Activated CD4-positive, alpha-beta T cell treated with anti-CD3 and anti-CD28 coated beads, Interleukin-2, amount 10 ng/mL, durations not matched to agents 24 days and 14 days (primary cell): ENCODE measurements at regions not wholly inside any gene's neighbourhood (a gene's known extent, or its start where the extent isn't known, plus 50 kb on each side); places are given as distances from the start of the nearest gene placed in this dataset.
A peak's percentile ranks its signal among the peaks of the same experiment; 100 is the strongest.
"Not testable (repeated sequence)": the region's sequence is repeated elsewhere in the genome, so short reads cannot be mapped to it uniquely, and the experiment has no call there.

Experiments used
- DNase-seq: peaks from one replicate; pipeline ENCODE4 v3.0.0; 2022
- H3K27ac Mint-ChIP-seq: one replicate; pipeline ENCODE4 v1.8.0; 2022; ENCODE audit warnings: mild to moderate bottlenecking, mixed read lengths
- H3K27me3 Mint-ChIP-seq: one replicate; pipeline ENCODE4 v1.8.0; 2022; ENCODE audit warnings: mixed read lengths
- H3K36me3 Mint-ChIP-seq: one replicate; pipeline ENCODE4 v1.8.0; 2022; ENCODE audit warnings: low read depth, mild to moderate bottlenecking, mixed read lengths
- H3K4me1 Mint-ChIP-seq: one replicate; pipeline ENCODE4 v1.8.0; 2021; ENCODE audit warnings: mixed read lengths
- H3K4me3 Mint-ChIP-seq: one replicate; pipeline ENCODE4 v1.8.0; 2022; ENCODE audit warnings: mild to moderate bottlenecking, moderate library complexity, mixed read lengths
- H3K9me3 Mint-ChIP-seq: one replicate; pipeline ENCODE4 v1.8.0; 2021; ENCODE audit warnings: mixed read lengths
- intact Hi-C: fragments of 100-400 bp; cut with micrococcal nuclease; formaldehyde crosslinking; loops from one replicate; pipeline ENCODE4 v1.15.1; 2023

GRCh38 chr15:22616976-22617375 is 158.3 kb downstream of the GOLGA6L22 start:
- H3K27ac Mint-ChIP-seq, H3K4me1 Mint-ChIP-seq, H3K9me3 Mint-ChIP-seq, H3K4me3 Mint-ChIP-seq, intact Hi-C loops, DNase-seq, H3K27me3 Mint-ChIP-seq, H3K36me3 Mint-ChIP-seq: not testable (repeated sequence)

- H3K4me1 Mint-ChIP-seq, H3K36me3 Mint-ChIP-seq, H3K9me3 Mint-ChIP-seq, DNase-seq, H3K27ac Mint-ChIP-seq, intact Hi-C loops, H3K27me3 Mint-ChIP-seq, H3K4me3 Mint-ChIP-seq: not testable (repeated sequence)
These were observed 154.7 kb upstream of the NIPA1 start for GRCh38 chr15:22631789-22632188.

GRCh38 chr15:22639983-22640382 is 146.5 kb upstream of the NIPA1 start:
- DNase-seq, H3K4me3 Mint-ChIP-seq, H3K27ac Mint-ChIP-seq, intact Hi-C loops, H3K4me1 Mint-ChIP-seq, H3K36me3 Mint-ChIP-seq, H3K9me3 Mint-ChIP-seq: not testable (repeated sequence)
- H3K27me3 Mint-ChIP-seq = peaks cover 18% of the 10 kb centered on the region

GRCh38 chr15:22649458-22649857 is 137.0 kb upstream of the NIPA1 start:
- peaks cover 34% of the 10 kb centered on the region for H3K27me3 Mint-ChIP-seq
- H3K4me3 Mint-ChIP-seq, intact Hi-C loops, H3K4me1 Mint-ChIP-seq, DNase-seq, H3K27ac Mint-ChIP-seq, H3K36me3 Mint-ChIP-seq, H3K9me3 Mint-ChIP-seq: not testable (repeated sequence)

- H3K27me3 Mint-ChIP-seq = peaks cover 32% of the 10 kb centered on the region
- H3K4me3 Mint-ChIP-seq, intact Hi-C loops, H3K36me3 Mint-ChIP-seq, H3K9me3 Mint-ChIP-seq, H3K27ac Mint-ChIP-seq, DNase-seq, H3K4me1 Mint-ChIP-seq: not testable (repeated sequence)
These were observed 135.3 kb upstream of the NIPA1 start for GRCh38 chr15:22651179-22651578.

- H3K27me3 Mint-ChIP-seq = peaks cover 26% of the 10 kb centered on the region
- intact Hi-C loops, H3K36me3 Mint-ChIP-seq, H3K27ac Mint-ChIP-seq, H3K4me1 Mint-ChIP-seq, H3K4me3 Mint-ChIP-seq, H3K9me3 Mint-ChIP-seq: not testable (repeated sequence)
- peak; percentile 75 for DNase-seq
These were observed 122.0 kb upstream of the NIPA1 start for GRCh38 chr15:22664294-22665058.

GRCh38 chr15:22665059-22665702 is 121.3 kb upstream of the NIPA1 start:
- H3K36me3 Mint-ChIP-seq, intact Hi-C loops, H3K4me1 Mint-ChIP-seq, H3K9me3 Mint-ChIP-seq: not testable (repeated sequence)
- Mint-ChIP-seq H3K27me3 (peaks cover 25% of the 10 kb centered on the region), H3K4me3 (peak overlapping the region; percentile 76), H3K27ac (peak overlapping the region; percentile 79)
- peak; percentile 65 for DNase-seq

- H3K4me1 Mint-ChIP-seq, H3K9me3 Mint-ChIP-seq, H3K36me3 Mint-ChIP-seq, intact Hi-C loops: not testable (repeated sequence)
- H3K27ac Mint-ChIP-seq = peak overlapping the region; percentile 79
- DNase-seq = peak; percentile 73
- peak overlapping the region; percentile 76 for H3K4me3 Mint-ChIP-seq
- peaks cover 23% of the 10 kb centered on the region for H3K27me3 Mint-ChIP-seq
These were observed 120.7 kb upstream of the NIPA1 start for GRCh38 chr15:22665711-22666110.

GRCh38 chr15:22684786-22685185 is 101.7 kb upstream of the NIPA1 start:
- DNase-seq, H3K36me3 Mint-ChIP-seq, intact Hi-C loops, H3K27ac Mint-ChIP-seq, H3K4me1 Mint-ChIP-seq, H3K4me3 Mint-ChIP-seq, H3K9me3 Mint-ChIP-seq, H3K27me3 Mint-ChIP-seq: not testable (repeated sequence)

GRCh38 chr15:22699881-22700280 is 86.6 kb upstream of the NIPA1 start:
- intact Hi-C loops, H3K4me1 Mint-ChIP-seq, H3K27ac Mint-ChIP-seq, H3K36me3 Mint-ChIP-seq, H3K9me3 Mint-ChIP-seq, H3K27me3 Mint-ChIP-seq, H3K4me3 Mint-ChIP-seq, DNase-seq: not testable (repeated sequence)

GRCh38 chr15:22710831-22711341 is 75.6 kb upstream of the NIPA1 start:
- H3K4me1 Mint-ChIP-seq, DNase-seq, H3K36me3 Mint-ChIP-seq, H3K9me3 Mint-ChIP-seq, intact Hi-C loops, H3K4me3 Mint-ChIP-seq, H3K27ac Mint-ChIP-seq: not testable (repeated sequence)
- H3K27me3 Mint-ChIP-seq = peaks cover 32% of the 10 kb centered on the region

- H3K27me3 Mint-ChIP-seq = peaks cover 45% of the 10 kb centered on the region
- H3K4me1 Mint-ChIP-seq, H3K36me3 Mint-ChIP-seq, intact Hi-C loops, DNase-seq, H3K4me3 Mint-ChIP-seq, H3K27ac Mint-ChIP-seq, H3K9me3 Mint-ChIP-seq: not testable (repeated sequence)
These were observed 72.5 kb upstream of the NIPA1 start for GRCh38 chr15:22713933-22714332.

- DNase-seq, H3K4me3 Mint-ChIP-seq, intact Hi-C loops: not testable (repeated sequence)
These were observed 71.9 kb upstream of the NIPA1 start for GRCh38 chr15:22714358-22715132.

More at GRCh38 chr15:22714358-22715132, 71.9 kb upstream of the NIPA1 start:
- H3K27me3 Mint-ChIP-seq = peaks cover 47% of the 10 kb centered on the region
- H3K9me3 Mint-ChIP-seq, H3K36me3 Mint-ChIP-seq, H3K27ac Mint-ChIP-seq, H3K4me1 Mint-ChIP-seq: not testable (repeated sequence)
